Lung (tissue), 11 donors: ENCODE measurements at regions not wholly inside any gene's neighbourhood (a gene's known extent, or its start where the extent isn't known, plus 50 kb on each side); places are given as distances from the start of the nearest gene placed in this dataset.
A peak's percentile ranks its signal among the peaks of the same experiment; 100 is the strongest.

ENCODE experiments used
- ATAC-seq: fragments of 200-7000 bp; cut with Tn5 transposase; one replicate; pipeline ENCODE4 v1.9.1; 2020; ENCODE audit warnings: moderate number of reproducible peaks; ENCODE audit not compliant: insufficient read depth, low FRiP score
- DNase-seq, 3 donors: peaks; one replicate each; pipeline ENCODE4 v3.0.0-alpha.2; 2013 to 2017
- H3K27ac ChIP-seq, 2 donors: one replicate each; pipeline ENCODE4 v1.5.1; 2013; ENCODE audit warnings: mild to moderate bottlenecking in 2 of 2, moderate library complexity in 2 of 2, control low read depth in 1 of 2, inconsistent platforms in 1 of 2, low read depth in 1 of 2, low read length in 1 of 2
- H3K27me3 ChIP-seq, 3 donors: one replicate each; pipeline ENCODE4 v1.5.1; 2013; ENCODE audit warnings: low read length in 2 of 3; ENCODE audit not compliant: control insufficient read depth in 3 of 3, insufficient read depth in 3 of 3
- H3K36me3 ChIP-seq, 4 donors: one replicate each; pipeline ENCODE4 v1.5.1; 2013; ENCODE audit warnings: low read length in 4 of 4, mild to moderate bottlenecking in 1 of 4, moderate library complexity in 1 of 4; ENCODE audit not compliant: control insufficient read depth in 4 of 4, insufficient read depth in 4 of 4
- H3K4me1 ChIP-seq, 5 donors: one replicate each; pipeline ENCODE4 v1.5.1; 2013; ENCODE audit warnings: low read length in 5 of 5, mild to moderate bottlenecking in 2 of 5, moderate library complexity in 1 of 5; ENCODE audit not compliant: control insufficient read depth in 5 of 5, insufficient read depth in 5 of 5
- H3K4me3 ChIP-seq: one replicate; pipeline ENCODE4 v1.5.1; 2013; ENCODE audit warnings: mild to moderate bottlenecking, control low read depth, moderate library complexity
- H3K9ac ChIP-seq, 2 donors: one replicate each; pipeline ENCODE4 v1.5.1; 2013; ENCODE audit warnings: low read length in 2 of 2, control low read depth in 1 of 2; ENCODE audit not compliant: insufficient read depth in 1 of 2
- H3K9me3 ChIP-seq, 4 donors: one replicate each; pipeline ENCODE4 v1.5.1; 2013; ENCODE audit warnings: low read length in 3 of 4, mild to moderate bottlenecking in 1 of 4, moderate library complexity in 1 of 4; ENCODE audit not compliant: control insufficient read depth in 4 of 4, insufficient read depth in 3 of 4
- CTCF ChIP-seq: IDR thresholded peaks from 2 replicates; pipeline ENCODE4 v1.5.1; 2012; ENCODE audit warnings: mild to moderate bottlenecking; ENCODE audit errors: control extremely low read depth, extremely low read depth
- WGBS, 2 donors: extraction: QIAGEN DNeasy Blood & Tissue Kit; methylation state at CpG; one replicate each; pipeline ENCODE4 v1.1.7; 2013; 5-methylcytosine and 5-hydroxymethylcytosine counted together
- donor health status: control.
- donor health status: control.
- donor health status: Bipolar disorder and iron deficiency.
- donor health status: healthy.
- donor health status: DM: yes; HTN: yes; CAD: no.

- Histone ChIP-seq H3K9me3 (peaks cover 0 to 3% (median under 1%) of the 10 kb centered on the region in 4 donors), H3K9ac (no peak overlapping the region), H3K27ac (no peak overlapping the region), H3K4me1 (peaks cover 0 to 30% (median 0%) of the 10 kb centered on the region in 5 donors), H3K4me3 (no peak overlapping the region), H3K27me3 (no peaks in the 10 kb centered on the region), H3K36me3 (no peaks in the 10 kb centered on the region)
- DNase-seq (no peak), ATAC-seq (no peak)
- TF ChIP-seq CTCF: no peak
- 23 to 48% methylated on average over 4 of the region's 4 CpGs for WGBS, 2 donors
Observed at GRCh38 chr2:22276696-22277095, 1108.3 kb upstream of the KLHL29 start.

- peaks cover 0 to 2% (median under 1%) of the 10 kb centered on the region in 4 donors for H3K9me3 ChIP-seq
- no peak overlapping the region for H3K27ac ChIP-seq
- ATAC-seq (no peak), DNase-seq (peak; percentile 53 to 95 (median 92))
- no peak for TF ChIP-seq CTCF
- peaks cover 0 to 49% (median 5%) of the 10 kb centered on the region in 5 donors for H3K4me1 ChIP-seq
- H3K9ac ChIP-seq: no peak overlapping the region
- no peaks in the 10 kb centered on the region for H3K27me3 ChIP-seq
- H3K4me3 ChIP-seq: no peak overlapping the region
- H3K36me3 ChIP-seq: no peaks in the 10 kb centered on the region
Observed at GRCh38 chr2:22279541-22279940, 1105.4 kb upstream of the KLHL29 start.

- Histone ChIP-seq H3K4me1 (peaks cover 0 to 49% (median 5%) of the 10 kb centered on the region in 5 donors), H3K9ac (no peak overlapping the region), H3K27me3 (no peaks in the 10 kb centered on the region), H3K27ac (no peak overlapping the region), H3K36me3 (no peaks in the 10 kb centered on the region), H3K4me3 (no peak overlapping the region), H3K9me3 (peaks cover 0 to 2% (median 0%) of the 10 kb centered on the region in 4 donors)
- ATAC-seq: no peak
- WGBS, 2 donors: 41 to 51% methylated on average over 4 of the region's 4 CpGs
- peak; percentile 77 to 95 (median 94) for DNase-seq
- no peak for TF ChIP-seq CTCF
Observed at GRCh38 chr2:22281033-22281432, 1103.9 kb upstream of the KLHL29 start.

GRCh38 chr2:22282220-22282619 is 1102.8 kb upstream of the KLHL29 start:
- peak in 1 of 3 donors; percentile 25 for DNase-seq
- Histone ChIP-seq H3K4me3 (no peak overlapping the region), H3K27me3 (no peaks in the 10 kb centered on the region), H3K27ac (no peak overlapping the region), H3K9me3 (peaks cover 0 to 2% (median 0%) of the 10 kb centered on the region in 4 donors), H3K4me1 (peaks cover 0 to 49% (median 5%) of the 10 kb centered on the region in 5 donors), H3K9ac (no peak overlapping the region), H3K36me3 (no peaks in the 10 kb centered on the region)
- no peak for TF ChIP-seq CTCF
- ATAC-seq: no peak
- WGBS, 2 donors: 11 to 49% methylated on average over 1 of the region's 1 CpG
